CD8-positive, alpha-beta memory T cell (primary cell): ENCODE measurements at regions not wholly inside any gene's neighbourhood (a gene's known extent, or its start where the extent isn't known, plus 50 kb on each side); places are given as distances from the start of the nearest gene placed in this dataset.

Source experiments
- CTCF ChIA-PET: fragments of 350-600 bp; sonication (Branson Sonifier 250); formaldehyde crosslinking; loops from one replicate; lab custom pipeline; 2021; ENCODE audit warnings: antibody characterized with exemption; lab: Charles Lee
- POLR2A ChIA-PET: fragments of 350-600 bp; sonication (Branson Sonifier 250); formaldehyde crosslinking; loops from one replicate; lab custom pipeline; 2021; ENCODE audit warnings: antibody characterized with exemption; lab: Charles Lee
- DNase-seq, 5 donors: peaks; one replicate each; pipeline versions ENCODE4 v3.0.0 to v3.0.0-alpha.2; 2020 to 2022; ENCODE audit warnings: mixed read lengths in 1 of 5
- H3K27ac ChIP-seq: one replicate; pipeline ENCODE4 v1.7.0; 2013; ENCODE audit warnings: low read depth, mild to moderate bottlenecking, low read length, moderate library complexity
- H3K27me3 ChIP-seq: 2 replicates; pipeline ENCODE4 v1.7.0; 2013; ENCODE audit warnings: low read length, mild to moderate bottlenecking; ENCODE audit not compliant: insufficient read depth, poor library complexity, severe bottlenecking
- H3K36me3 ChIP-seq: 2 replicates; pipeline ENCODE4 v1.7.0; 2013; ENCODE audit warnings: mild to moderate bottlenecking, low read length, moderate library complexity; ENCODE audit not compliant: insufficient read depth
- H3K4me1 ChIP-seq: 2 replicates; pipeline ENCODE4 v1.7.0; 2013; ENCODE audit warnings: mild to moderate bottlenecking, low read length, moderate library complexity; ENCODE audit not compliant: insufficient read depth
- H3K4me3 ChIP-seq: 2 replicates; pipeline ENCODE4 v1.7.0; 2013; ENCODE audit warnings: mild to moderate bottlenecking, low read length
- H3K9me3 ChIP-seq: 2 replicates; pipeline ENCODE4 v1.7.0; 2013; ENCODE audit warnings: mild to moderate bottlenecking, low read length
- H3K27ac Mint-ChIP-seq, 8 donors: one replicate each; pipeline ENCODE4 v1.8.0; 2020 to 2021; ENCODE audit warnings: mixed read lengths in 8 of 8, mild to moderate bottlenecking in 6 of 8, inconsistent platforms in 3 of 8, moderate library complexity in 3 of 8
- H3K27me3 Mint-ChIP-seq, 2 donors: one replicate each; pipeline ENCODE4 v1.8.0; 2020 to 2021; ENCODE audit warnings: mixed read lengths in 2 of 2, mild to moderate bottlenecking in 1 of 2, moderate library complexity in 1 of 2
- H3K36me3 Mint-ChIP-seq, 3 donors: one replicate each; pipeline ENCODE4 v1.8.0; 2020 to 2021; ENCODE audit warnings: mixed read lengths in 3 of 3, inconsistent platforms in 1 of 3, mild to moderate bottlenecking in 1 of 3
- H3K4me1 Mint-ChIP-seq, 3 donors: one replicate each; pipeline ENCODE4 v1.8.0; 2020 to 2021; ENCODE audit warnings: mixed read lengths in 3 of 3, inconsistent platforms in 1 of 3, mild to moderate bottlenecking in 1 of 3
- H3K4me3 Mint-ChIP-seq, 7 donors: one replicate each; pipeline ENCODE4 v1.8.0; 2020 to 2021; ENCODE audit warnings: mixed read lengths in 7 of 7, mild to moderate bottlenecking in 6 of 7, moderate library complexity in 4 of 7, inconsistent platforms in 2 of 7
- H3K9me3 Mint-ChIP-seq, 5 donors: one replicate each; pipeline ENCODE4 v1.8.0; 2020 to 2022; ENCODE audit warnings: mixed read lengths in 5 of 5, mild to moderate bottlenecking in 3 of 5, moderate library complexity in 2 of 5, inconsistent platforms in 1 of 5

- Histone ChIP-seq H3K36me3 (no peaks in the 10 kb centered on the region), H3K4me1 (no peaks in the 10 kb centered on the region), H3K27ac (no peak overlapping the region), H3K9me3 (no peaks in the 10 kb centered on the region), H3K4me3 (no peak overlapping the region), H3K27me3 (no peaks in the 10 kb centered on the region)
- Mint-ChIP-seq H3K4me3 (no peak overlapping the region), H3K4me1 (peaks cover 0 to 15% (median 7%) of the 10 kb centered on the region in 3 donors), H3K9me3 (no peaks in the 10 kb centered on the region), H3K27ac (no peak overlapping the region), H3K36me3 (no peaks in the 10 kb centered on the region), H3K27me3 (peaks cover 10 to 18% of the 10 kb centered on the region in 2 donors)
- DNase-seq, result no peak
- CTCF ChIA-PET, result no interaction called here
- POLR2A ChIA-PET, result no interaction called here
Measured at GRCh38 chr4:87901422-87901992, 68.7 kb downstream of the MEPE start.

GRCh38 chr4:87904639-87905160 is 70.8 kb upstream of the SPP1 start:
- no peaks in the 10 kb centered on the region for H3K36me3 ChIP-seq
- no peaks in the 10 kb centered on the region for H3K4me1 ChIP-seq
- H3K27me3 Mint-ChIP-seq, result peaks cover 15 to 24% of the 10 kb centered on the region in 2 donors
- no peaks in the 10 kb centered on the region for H3K36me3 Mint-ChIP-seq
- peaks cover 0 to 8% (median 0%) of the 10 kb centered on the region in 3 donors for H3K4me1 Mint-ChIP-seq
- no peak for DNase-seq
- CTCF ChIA-PET, result no interaction called here
- H3K27ac ChIP-seq, result no peak overlapping the region
- no peaks in the 10 kb centered on the region for H3K9me3 Mint-ChIP-seq
- POLR2A ChIA-PET, result no interaction called here
- no peaks in the 10 kb centered on the region for H3K27me3 ChIP-seq
- no peak overlapping the region for H3K4me3 ChIP-seq
- no peaks in the 10 kb centered on the region for H3K9me3 ChIP-seq
- H3K27ac Mint-ChIP-seq, result no peak overlapping the region
- H3K4me3 Mint-ChIP-seq, result no peak overlapping the region

- CTCF ChIA-PET, result no interaction called here
- H3K27me3 Mint-ChIP-seq, result peaks cover 11 to 38% of the 10 kb centered on the region in 2 donors
- POLR2A ChIA-PET, result no interaction called here
- no peaks in the 10 kb centered on the region for H3K9me3 ChIP-seq
- H3K27ac ChIP-seq, result no peak overlapping the region
- H3K9me3 Mint-ChIP-seq, result peaks cover 0 to 1% (median 0%) of the 10 kb centered on the region in 5 donors
- no peak overlapping the region for H3K4me3 Mint-ChIP-seq
- H3K27me3 ChIP-seq, result no peaks in the 10 kb centered on the region
- no peaks in the 10 kb centered on the region for H3K36me3 ChIP-seq
- H3K4me1 Mint-ChIP-seq, result no peaks in the 10 kb centered on the region
- no peak overlapping the region for H3K4me3 ChIP-seq
- no peaks in the 10 kb centered on the region for H3K4me1 ChIP-seq
- H3K36me3 Mint-ChIP-seq, result peaks cover 0 to 3% (median 0%) of the 10 kb centered on the region in 3 donors
- no peak overlapping the region for H3K27ac Mint-ChIP-seq
- DNase-seq, result no peak
Measured at GRCh38 chr4:87908336-87908735, 67.2 kb upstream of the SPP1 start.

- H3K27me3 Mint-ChIP-seq, result peaks cover 6 to 25% of the 10 kb centered on the region in 2 donors
- H3K4me3 ChIP-seq, result no peak overlapping the region
- H3K4me3 Mint-ChIP-seq, result no peak overlapping the region
- no peak overlapping the region for H3K27ac Mint-ChIP-seq
- no peaks in the 10 kb centered on the region for H3K36me3 ChIP-seq
- no peaks in the 10 kb centered on the region for H3K9me3 ChIP-seq
- peaks cover 0 to 1% (median 0%) of the 10 kb centered on the region in 5 donors for H3K9me3 Mint-ChIP-seq
- no peaks in the 10 kb centered on the region for H3K27me3 ChIP-seq
- ChIA-PET POLR2A (no interaction called here), CTCF (no interaction called here)
- peaks cover 0 to 3% (median 0%) of the 10 kb centered on the region in 3 donors for H3K36me3 Mint-ChIP-seq
- H3K4me1 Mint-ChIP-seq, result no peaks in the 10 kb centered on the region
- H3K4me1 ChIP-seq, result no peaks in the 10 kb centered on the region
- no peak for DNase-seq
- no peak overlapping the region for H3K27ac ChIP-seq
Measured at GRCh38 chr4:87910795-87911194, 64.7 kb upstream of the SPP1 start.

GRCh38 chr4:87911252-87911774 is 64.2 kb upstream of the SPP1 start:
- Histone ChIP-seq H3K4me1 (no peaks in the 10 kb centered on the region), H3K4me3 (no peak overlapping the region), H3K27me3 (no peaks in the 10 kb centered on the region), H3K36me3 (no peaks in the 10 kb centered on the region), H3K9me3 (no peaks in the 10 kb centered on the region), H3K27ac (no peak overlapping the region)
- Mint-ChIP-seq H3K9me3 (peaks cover 0 to 1% (median 0%) of the 10 kb centered on the region in 5 donors), H3K36me3 (peaks cover 0 to 3% (median 0%) of the 10 kb centered on the region in 3 donors), H3K27ac (no peak overlapping the region), H3K4me1 (no peaks in the 10 kb centered on the region), H3K4me3 (no peak overlapping the region), H3K27me3 (peaks cover 6 to 25% of the 10 kb centered on the region in 2 donors)
- CTCF ChIA-PET, result no interaction called here
- POLR2A ChIA-PET, result no interaction called here
- DNase-seq, result no peak

GRCh38 chr4:87912164-87913004 is 63.1 kb upstream of the SPP1 start:
- H3K4me1 ChIP-seq, result no peaks in the 10 kb centered on the region
- no peak overlapping the region for H3K4me3 ChIP-seq
- Mint-ChIP-seq H3K4me3 (no peak overlapping the region), H3K27ac (no peak overlapping the region), H3K36me3 (peaks cover 0 to 3% (median 0%) of the 10 kb centered on the region in 3 donors), H3K9me3 (peaks cover 0 to 1% (median 0%) of the 10 kb centered on the region in 5 donors), H3K4me1 (no peaks in the 10 kb centered on the region), H3K27me3 (peaks cover 10 to 25% of the 10 kb centered on the region in 2 donors)
- ChIA-PET CTCF (no interaction called here), POLR2A (no interaction called here)
- DNase-seq, result no peak
- no peaks in the 10 kb centered on the region for H3K36me3 ChIP-seq
- no peaks in the 10 kb centered on the region for H3K9me3 ChIP-seq
- H3K27me3 ChIP-seq, result no peaks in the 10 kb centered on the region
- H3K27ac ChIP-seq, result no peak overlapping the region

- Mint-ChIP-seq H3K36me3 (peaks cover 0 to 3% (median 0%) of the 10 kb centered on the region in 3 donors), H3K9me3 (peaks cover 0 to 1% (median 0%) of the 10 kb centered on the region in 5 donors), H3K27me3 (peaks cover 7 to 25% of the 10 kb centered on the region in 2 donors), H3K4me3 (no peak overlapping the region), H3K4me1 (no peaks in the 10 kb centered on the region), H3K27ac (no peak overlapping the region)
- no peak for DNase-seq
- Histone ChIP-seq H3K36me3 (no peaks in the 10 kb centered on the region), H3K9me3 (no peaks in the 10 kb centered on the region), H3K4me1 (no peaks in the 10 kb centered on the region), H3K27me3 (no peaks in the 10 kb centered on the region), H3K4me3 (no peak overlapping the region), H3K27ac (no peak overlapping the region)
- ChIA-PET CTCF (no interaction called here), POLR2A (no interaction called here)
Measured at GRCh38 chr4:87913896-87914295, 61.6 kb upstream of the SPP1 start.

GRCh38 chr4:87915621-87916020 is 59.9 kb upstream of the SPP1 start:
- Mint-ChIP-seq H3K4me1 (no peaks in the 10 kb centered on the region), H3K27me3 (peaks cover 7 to 13% of the 10 kb centered on the region in 2 donors), H3K9me3 (no peaks in the 10 kb centered on the region), H3K4me3 (no peak overlapping the region), H3K27ac (peak overlapping the region in 1 of 8 donors; percentile 72), H3K36me3 (peaks cover 0 to 3% (median 0%) of the 10 kb centered on the region in 3 donors)
- ChIA-PET POLR2A (no interaction called here), CTCF (no interaction called here)
- DNase-seq, result no peak
- no peak overlapping the region for H3K27ac ChIP-seq
- H3K9me3 ChIP-seq, result no peaks in the 10 kb centered on the region
- no peaks in the 10 kb centered on the region for H3K36me3 ChIP-seq
- H3K4me3 ChIP-seq, result no peak overlapping the region
- no peaks in the 10 kb centered on the region for H3K4me1 ChIP-seq
- no peaks in the 10 kb centered on the region for H3K27me3 ChIP-seq
